HG03432 (cell line): ENCODE measurements at regions not wholly inside any gene's neighbourhood (a gene's known extent, or its start where the extent isn't known, plus 50 kb on each side); places are given as distances from the start of the nearest gene placed in this dataset.
"Not testable (repeated sequence)": the region's sequence is repeated elsewhere in the genome, so short reads cannot be mapped to it uniquely, and the experiment has no call there.

Experiments
- ATAC-seq: cut with Tn5 transposase; IDR thresholded peaks from one replicate; pipeline ENCODE4 v1.9.1; 2021; ENCODE audit warnings: mild to moderate bottlenecking, moderate library complexity; ENCODE audit not compliant: unreplicated experiment

DNA sequence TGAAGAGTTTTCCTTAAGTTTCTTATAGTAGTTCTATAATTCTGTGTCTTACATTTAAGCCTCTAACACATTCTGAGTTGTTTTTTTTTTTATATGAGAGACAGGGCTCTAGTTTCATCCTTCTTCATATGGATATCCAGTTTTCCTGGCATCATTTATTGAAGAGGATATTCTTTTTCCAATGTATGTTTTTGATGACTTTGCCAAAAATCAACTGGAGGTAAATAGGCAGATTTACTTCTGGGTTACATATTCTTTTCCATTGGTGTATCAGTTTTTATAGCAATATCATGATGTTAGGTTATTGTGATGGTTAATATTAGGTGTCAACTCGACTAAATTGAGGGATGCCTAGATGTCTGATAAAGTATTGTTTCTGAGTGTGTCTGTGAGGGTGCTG, 650.7 kb upstream of the GRID2 start:
- ATAC-seq: no peak

DNA sequence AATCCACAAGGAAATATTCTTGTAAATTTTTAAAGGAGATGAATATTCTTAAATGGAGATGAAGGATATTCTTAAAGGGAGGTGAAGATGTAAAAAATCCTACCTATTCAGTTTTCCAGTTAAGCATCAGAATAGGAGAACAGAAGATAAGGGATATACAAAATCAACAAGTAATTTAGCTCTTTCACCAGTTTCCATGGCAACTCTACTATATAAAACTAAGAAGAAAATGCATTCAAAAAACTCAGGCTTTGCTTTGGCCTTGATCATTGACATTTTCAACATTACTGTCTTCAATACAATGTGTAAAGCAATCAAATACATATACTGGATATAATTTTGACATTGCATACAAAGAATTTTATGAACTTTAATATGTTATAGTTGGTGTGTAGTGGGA, 622.7 kb upstream of the GRID2 start:
- no peak for ATAC-seq

DNA sequence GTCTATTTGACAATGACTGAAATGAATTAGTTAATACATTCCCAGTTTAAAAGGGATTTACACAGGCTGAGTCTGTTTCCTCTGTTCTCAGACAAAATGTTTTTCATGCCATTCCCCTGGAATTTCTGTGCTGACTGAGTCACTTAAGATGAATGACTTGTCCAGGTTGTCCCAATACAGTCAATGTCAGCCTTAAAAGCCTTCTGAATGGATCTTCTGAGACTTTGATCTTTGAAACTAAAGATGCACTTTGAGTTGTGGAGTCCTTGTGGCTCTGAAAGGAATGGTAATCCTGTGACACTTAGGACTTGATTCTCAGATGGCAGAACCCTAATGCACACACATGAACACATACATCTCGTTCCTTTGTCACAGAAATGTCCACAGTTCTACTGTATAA, 622.2 kb upstream of the GRID2 start:
- no peak for ATAC-seq

DNA sequence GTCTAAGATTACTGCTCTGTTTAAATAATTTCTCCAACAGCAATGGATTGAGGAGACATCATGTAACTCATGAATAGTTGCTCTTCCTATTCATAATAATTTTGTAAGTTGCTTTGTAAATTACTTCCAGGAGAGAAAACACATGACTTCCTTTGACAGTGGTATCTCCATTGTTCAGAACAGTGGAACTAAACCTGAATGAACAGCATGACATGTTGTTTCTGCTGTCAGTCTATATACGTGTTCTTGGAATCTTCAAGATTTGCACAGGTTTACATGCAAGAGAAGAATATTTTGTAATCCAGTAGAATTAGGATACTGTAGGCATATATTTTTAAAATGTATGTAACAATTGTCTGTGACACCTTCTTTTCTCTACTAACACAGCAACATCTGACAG, 618.8 kb upstream of the GRID2 start:
- no peak for ATAC-seq

- ATAC-seq: no peak
These were observed 615.4 kb upstream of the GRID2 start for GRCh38 chr4:91688413-91688812.

DNA sequence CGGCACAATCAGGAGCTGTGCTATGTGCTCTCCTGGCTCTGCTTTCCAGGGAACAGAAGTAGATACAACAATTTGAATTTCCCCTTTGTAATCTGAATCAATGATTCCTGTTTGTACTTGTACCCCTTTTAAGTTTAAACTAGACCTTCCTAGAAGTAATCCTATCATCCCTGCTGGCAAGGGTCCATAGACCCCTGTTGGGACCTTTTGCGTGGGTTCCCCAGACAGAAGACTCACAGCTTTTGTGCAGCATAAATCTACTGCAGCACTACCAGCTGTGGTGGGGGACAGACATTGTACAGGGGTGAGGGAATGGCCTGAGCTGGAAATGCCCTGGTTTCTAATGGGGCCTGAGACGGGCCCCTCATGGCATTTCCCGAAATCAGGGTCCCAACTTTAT, 604.1 kb upstream of the GRID2 start:
- ATAC-seq: not testable (repeated sequence)

- ATAC-seq: no peak
These were observed 573.9 kb upstream of the GRID2 start for GRCh38 chr4:91729851-91730250.

- ATAC-seq: no peak
These were observed 569.1 kb upstream of the GRID2 start for GRCh38 chr4:91734682-91735081.

DNA sequence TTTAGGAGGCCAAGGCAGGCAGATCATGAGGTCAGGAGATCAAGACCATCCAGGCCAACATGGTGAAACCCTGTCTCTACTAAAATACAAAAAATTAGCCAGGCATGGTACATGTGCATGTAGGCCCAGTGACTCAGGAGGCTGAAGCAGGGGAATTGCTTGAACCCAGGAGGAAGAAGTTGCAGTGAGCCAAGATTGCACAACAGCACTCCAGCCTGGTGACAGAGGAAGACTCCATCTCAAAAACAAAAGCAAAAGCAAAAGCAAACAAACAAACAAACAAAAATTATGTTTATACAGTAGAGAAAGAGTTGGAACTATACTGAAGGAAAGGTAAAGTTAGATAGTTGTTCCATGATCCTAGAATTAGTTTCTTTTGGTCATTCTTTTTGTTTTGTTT, 564.9 kb upstream of the GRID2 start:
- ATAC-seq: not testable (repeated sequence)

DNA sequence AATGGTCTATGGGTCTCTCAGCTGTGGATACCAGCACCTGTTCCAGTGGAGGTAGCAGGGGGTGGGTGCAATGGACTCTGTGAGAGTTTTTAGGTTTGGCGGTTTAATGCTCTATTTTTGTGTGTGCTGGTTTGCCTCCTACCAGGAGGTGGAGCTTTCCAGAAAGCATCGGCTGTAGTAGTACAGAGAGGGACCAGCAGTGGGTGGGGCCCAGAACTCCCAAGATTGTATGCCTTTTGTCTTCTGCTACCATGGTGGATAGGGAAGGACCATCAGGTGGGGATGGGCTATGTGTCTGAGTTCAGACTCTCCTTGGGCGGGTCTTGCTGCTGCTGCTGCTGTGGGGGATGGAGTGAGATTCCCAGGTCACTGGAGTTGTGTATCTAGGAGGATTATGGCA, 557.2 kb upstream of the GRID2 start:
- no peak for ATAC-seq

- no peak for ATAC-seq
These were observed 551.8 kb upstream of the GRID2 start for GRCh38 chr4:91751961-91752360.

DNA sequence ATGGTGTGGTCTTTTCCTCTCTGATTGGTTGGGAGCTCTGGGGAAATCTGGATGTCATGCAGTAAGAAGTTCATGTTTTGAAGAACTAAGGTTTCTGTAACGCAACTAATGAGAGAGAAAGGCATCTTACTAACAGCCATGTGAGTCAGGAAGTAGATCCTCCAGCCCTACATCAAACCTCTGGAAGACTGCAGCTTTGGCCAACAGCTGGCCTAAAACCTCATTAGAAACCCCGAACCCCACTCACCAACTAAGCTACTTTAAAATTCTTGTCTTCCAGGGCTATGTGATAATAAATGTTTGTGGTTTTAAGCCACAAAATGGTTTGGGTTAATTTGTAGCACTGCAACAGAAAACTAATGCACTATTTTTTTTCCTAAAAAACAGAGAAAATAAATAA, 549.0 kb upstream of the GRID2 start:
- ATAC-seq: no peak

GRCh38 chr4:91758487-91758886, 545.3 kb upstream of the GRID2 start:
- ATAC-seq: peak; percentile 77

DNA sequence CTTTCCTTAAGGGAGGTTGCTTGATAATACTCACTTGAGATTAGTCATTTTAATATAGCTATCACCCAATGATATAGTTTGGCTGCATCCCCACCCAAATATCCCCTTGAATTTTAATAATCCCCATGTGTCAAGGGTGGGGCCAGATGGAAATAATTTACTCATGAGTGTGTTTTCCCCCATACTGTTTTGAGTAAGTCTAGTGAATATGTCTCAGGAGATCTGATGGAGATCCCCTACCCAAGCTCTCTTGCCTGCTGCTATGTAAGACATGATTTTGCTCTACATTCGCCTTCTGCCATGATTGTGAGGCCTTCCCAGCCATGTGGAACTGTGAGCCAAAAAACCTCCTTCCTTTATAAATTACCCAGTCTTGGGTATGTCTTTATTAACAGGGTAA, 539.7 kb upstream of the GRID2 start:
- ATAC-seq: no peak

GRCh38 chr4:91769912-91770311, 533.9 kb upstream of the GRID2 start:
- ATAC-seq: no peak

GRCh38 chr4:91791631-91792030, 512.1 kb upstream of the GRID2 start:
- ATAC-seq: not testable (repeated sequence)

- ATAC-seq: no peak
These were observed 507.8 kb upstream of the GRID2 start for GRCh38 chr4:91795947-91796346.

DNA sequence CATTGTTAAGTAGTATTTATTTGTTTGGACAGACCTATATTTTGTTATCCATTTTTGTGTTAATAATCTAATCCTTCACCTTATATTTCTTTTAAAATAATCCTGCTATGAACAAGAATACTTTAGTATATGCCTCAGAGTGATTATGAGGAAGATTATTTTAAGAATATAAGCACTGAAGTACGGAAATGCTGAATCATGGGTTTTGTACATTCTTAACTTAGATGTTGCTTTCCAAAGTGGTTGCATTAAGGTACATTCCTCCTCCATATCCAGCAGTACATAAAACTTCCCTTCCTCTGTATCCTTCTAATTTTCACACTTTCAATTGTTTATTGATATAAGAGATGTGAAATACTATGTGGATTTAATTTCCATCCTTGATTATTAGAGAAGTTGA, 491.4 kb upstream of the GRID2 start:
- ATAC-seq: no peak

- no peak for ATAC-seq
These were observed 479.0 kb upstream of the GRID2 start for GRCh38 chr4:91824773-91825172.

GRCh38 chr4:91826186-91826585, 477.6 kb upstream of the GRID2 start:
- no peak for ATAC-seq

GRCh38 chr4:91827914-91828313, 475.9 kb upstream of the GRID2 start:
- ATAC-seq: no peak

DNA sequence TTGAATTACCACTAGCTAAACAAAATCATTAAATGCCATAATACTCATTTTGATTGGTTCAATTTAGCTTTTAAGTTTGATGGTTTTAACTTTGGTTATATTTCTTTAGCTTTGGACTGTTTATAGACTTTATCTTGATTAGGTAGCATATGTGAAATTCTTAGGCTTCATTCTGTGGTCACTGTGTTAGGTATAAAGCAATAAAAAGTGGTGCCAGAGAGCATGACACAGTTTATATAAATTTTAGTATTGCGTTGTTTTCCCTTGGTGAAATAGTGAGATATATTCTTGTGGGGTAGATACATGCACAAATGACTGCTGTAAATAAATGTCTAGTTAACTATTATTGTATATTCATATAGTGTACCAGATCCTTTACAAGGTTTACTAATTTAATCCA, 474.2 kb upstream of the GRID2 start:
- ATAC-seq: no peak

GRCh38 chr4:91830681-91831395, 472.9 kb upstream of the GRID2 start:
- ATAC-seq: no peak
